ENCODE measurements at regions not wholly inside any gene's neighbourhood (a gene's known extent, or its start where the extent isn't known, plus 50 kb on each side); places are given as distances from the start of the nearest gene placed in this dataset.

GRCh38 chr12:83689333-83689732 lies 1002.6 kb downstream of the TMTC2 start:
- Histone ChIP-seq H3K14ac (ENCODE audit: insufficient read length) (no peak overlapping the region), H3K4me2 (ENCODE audit: insufficient read depth in 1 of 2, low read depth in 2 of 2, low read length in 2 of 2) (no peak overlapping the region), H4K8ac (ENCODE audit: extremely low read depth, insufficient read depth, low read length) (no peak overlapping the region), H2BK12ac (ENCODE audit: low read depth, low read length) (no peak overlapping the region), H3K79me1 (ENCODE audit: low read depth, low read length) (no peaks in the 10 kb centered on the region), H3K23me2 (ENCODE audit: low read depth, low read length) (no peaks in the 10 kb centered on the region), H2AFZ (ENCODE audit: low read length) (no peak overlapping the region), H2BK15ac (ENCODE audit: low read length) (no peak overlapping the region), H4K5ac (ENCODE audit: insufficient read length, low read depth, low read length) (no peak overlapping the region), H3K18ac (ENCODE audit: extremely low read depth, low read length) (no peak overlapping the region), H3K9me3 (ENCODE audit: insufficient read depth in 2 of 2, low read depth in 1 of 2, low read length in 1 of 2) (no peaks in the 10 kb centered on the region), H3K9ac (replicated peaks in 1 of 4; ENCODE audit: extremely low read depth in 1 of 4, low read depth in 3 of 4, low read length in 3 of 4) (no peak overlapping the region), H3K56ac (replicated peaks; ENCODE audit: insufficient read length, low read depth, low read length) (no peak overlapping the region), H3K27ac (ENCODE audit: low read depth, low read length) (no peak overlapping the region), H2BK120ac (replicated peaks; ENCODE audit: low read depth, low read length) (no peak overlapping the region), H3K4ac (replicated peaks; ENCODE audit: insufficient read length, low read depth, low read length) (no peak overlapping the region), H4K91ac (replicated peaks; ENCODE audit: insufficient read length, low read length) (no peak overlapping the region), H3K27me3 (replicated peaks in 1 of 4; ENCODE audit: control insufficient read depth in 3 of 4, extremely low read depth in 1 of 4, insufficient read depth in 3 of 4, low read length in 3 of 4) (no peaks in the 10 kb centered on the region), H2AK5ac (ENCODE audit: low read depth, low read length) (no peak overlapping the region), H3K23ac (ENCODE audit: insufficient read length) (no peak overlapping the region), H3K4me1 (replicated peaks in 1 of 4; ENCODE audit: control insufficient read depth in 3 of 4, insufficient read depth in 4 of 4, low read length in 3 of 4) (no peaks in the 10 kb centered on the region), H3K79me2 (ENCODE audit: control insufficient read depth in 1 of 2, insufficient read depth in 2 of 2, low read length in 2 of 2) (no peaks in the 10 kb centered on the region), H2BK5ac (ENCODE audit: low read depth, low read length) (no peak overlapping the region; the same call in 1 of the 2 replicates), H4K20me1 (replicated peaks in 1 of 2; ENCODE audit: control insufficient read depth in 1 of 2, insufficient read depth in 2 of 2, low read length in 2 of 2) (no peaks in the 10 kb centered on the region), H3K36me3 (ENCODE audit: control insufficient read depth in 2 of 4, insufficient read depth in 4 of 4, low read length in 3 of 4) (no peaks in the 10 kb centered on the region), H3K4me3 (ENCODE audit: extremely low read depth in 1 of 4, insufficient read depth in 2 of 4, low read depth in 3 of 4, low read length in 4 of 4) (no peak overlapping the region), H2BK20ac (ENCODE audit: low read length) (no peak overlapping the region)
- 100% methylated on average over 2 of the region's 2 CpGs; no CpG with 5 or more reads in 1 of the 2 experiments for WGBS, 2 experiments (ENCODE audit: extremely low coverage in 1 of 2, insufficient coverage in 1 of 2, insufficient read length in 1 of 2, insufficient replicate concordance in 2 of 2, low coverage in 1 of 2, low lambda C conversion rate in 2 of 2, missing lambda C conversion rate in 1 of 2)
- DNase-seq (ENCODE audit: low read depth in 1 of 2, low spot score in 2 of 2) (no peak), FAIRE-seq (no peak)
- POLR2A ChIA-PET (ENCODE audit: partially characterized antibody), result no interaction called here
- CTCF ChIA-PET (ENCODE audit: partially characterized antibody), result no interaction called here
- TF ChIP-seq SP2 (IDR thresholded peaks at IDR 0.05; ENCODE audit: low read length) (no peak), SP4 (IDR thresholded peaks at IDR 0.05; ENCODE audit: low read length) (no peak), MAFK (IDR thresholded peaks at IDR 0.05; ENCODE audit: low read depth, low read length) (no peak), EGR1 (IDR thresholded peaks at IDR 0.05; ENCODE audit: borderline replicate concordance, low read depth, low read length) (no peak), SIN3A (conservative IDR thresholded peaks at IDR 0.05 in 1 of 2, IDR thresholded peaks at IDR 0.05 in 1 of 2; ENCODE audit: low read depth in 1 of 2, low read length in 2 of 2) (no peak), TAF1 (IDR thresholded peaks at IDR 0.05; ENCODE audit: low read depth, low read length) (no peak)

Data from H1 (cell line).